ENCODE measurements at regions not wholly inside any gene's neighbourhood (a gene's known extent, or its start where the extent isn't known, plus 50 kb on each side); places are given as distances from the start of the nearest gene placed in this dataset.
A peak's percentile ranks its signal among the peaks of the same experiment; 100 is the strongest.

DNA sequence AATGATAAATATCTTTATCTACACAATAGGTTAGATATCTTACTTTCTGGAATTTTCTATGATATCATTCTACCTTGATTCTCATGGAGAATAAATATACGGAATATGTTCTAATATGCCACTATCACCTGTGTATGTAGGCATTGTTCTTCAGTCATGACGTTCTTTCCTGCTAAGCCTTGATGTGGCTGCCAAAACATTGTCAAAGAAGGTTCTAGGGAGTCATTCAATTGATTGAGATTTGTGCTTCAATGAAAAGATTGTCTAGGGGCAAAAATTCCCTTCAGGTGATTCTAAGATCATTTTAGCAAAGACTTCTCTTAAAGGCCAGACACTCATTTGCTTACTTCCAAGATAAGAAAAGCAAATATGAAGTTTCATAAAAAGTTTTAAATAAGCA is 118.1 kb downstream of the MAT2B start:
- no peak for DNase-seq

DNA sequence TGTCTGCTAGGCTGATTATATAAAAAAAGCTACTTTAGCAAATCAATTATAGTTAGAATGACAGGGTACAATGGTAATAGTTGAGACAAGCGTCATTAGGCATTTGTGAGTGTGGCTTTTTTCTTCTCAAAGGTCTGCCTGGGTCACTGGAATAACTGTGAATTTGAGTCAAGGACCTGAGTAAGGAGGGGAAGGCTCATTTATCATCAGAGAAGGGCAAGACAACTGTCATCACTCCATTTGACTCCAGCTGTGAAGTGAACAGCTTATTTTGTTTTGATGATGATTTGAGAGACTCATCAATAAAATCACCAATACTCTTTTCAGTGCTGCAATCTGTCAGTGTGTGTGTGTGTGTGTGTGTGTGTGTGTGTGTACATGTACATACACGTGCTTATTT is 118.6 kb downstream of the MAT2B start:
- DNase-seq: no peak

DNA sequence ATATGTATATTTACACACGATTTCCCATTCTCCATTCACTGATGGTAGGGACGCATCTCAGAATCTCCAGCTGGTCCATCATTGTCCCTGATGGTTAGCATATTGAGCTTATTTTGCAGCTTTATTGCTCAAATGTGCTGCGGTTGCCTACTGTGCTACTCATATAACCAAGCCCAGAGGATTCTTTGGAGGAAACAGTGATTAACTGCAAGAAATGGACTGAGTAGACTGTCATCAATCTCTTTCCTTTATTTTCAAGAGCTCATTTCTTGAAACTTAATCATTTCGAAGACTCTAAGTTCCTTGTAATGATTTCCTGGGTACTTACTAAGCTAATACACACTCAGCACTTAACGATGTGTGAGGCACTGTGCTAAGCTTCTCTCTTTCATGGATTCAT is 119.0 kb downstream of the MAT2B start:
- no peak for DNase-seq

DNA sequence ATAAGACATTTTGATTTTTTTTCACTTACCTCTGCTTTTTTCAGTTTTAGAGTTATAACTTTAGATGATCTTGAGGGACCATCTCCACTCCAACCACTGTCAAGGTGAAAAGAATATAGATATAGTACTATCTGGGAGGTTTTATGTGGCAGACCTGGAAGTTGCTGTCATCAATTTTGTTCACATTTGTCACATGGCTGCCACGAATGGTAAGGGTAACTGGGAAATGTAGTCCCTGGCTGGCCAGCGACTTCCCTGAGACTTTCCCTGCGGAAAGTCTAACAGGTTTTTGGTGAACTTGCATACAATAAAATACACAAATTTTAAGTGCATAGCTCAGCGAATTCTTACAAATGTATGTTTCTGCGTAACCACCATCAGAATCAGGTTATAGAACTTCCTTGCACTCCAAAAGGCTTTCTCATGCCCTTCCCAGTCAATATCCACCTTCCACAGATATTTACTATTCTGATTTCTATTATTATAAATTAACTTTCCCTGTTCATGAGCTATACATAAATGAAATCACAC is 121.5 kb downstream of the MAT2B start:
- no peak for DNase-seq

DNA sequence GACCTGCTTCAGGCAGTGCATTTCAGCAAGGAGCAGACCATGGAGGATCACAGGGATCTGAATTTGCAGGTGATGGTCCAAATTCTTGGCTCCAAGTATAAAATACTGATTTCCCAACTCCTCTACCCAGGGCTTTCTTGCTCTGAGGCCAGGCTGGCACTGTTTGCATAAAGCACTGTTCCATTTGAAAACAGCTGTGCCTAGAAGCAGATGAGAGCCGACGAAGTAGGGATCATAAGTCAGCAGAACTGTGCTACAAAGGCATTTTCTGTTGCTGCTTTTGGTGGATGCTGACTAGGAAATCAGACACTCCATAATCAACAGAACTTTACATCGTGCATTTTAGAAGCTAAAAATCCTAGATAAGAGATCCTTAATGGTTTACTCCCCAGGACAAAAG is 126.4 kb downstream of the MAT2B start:
- DNase-seq: no peak

DNA sequence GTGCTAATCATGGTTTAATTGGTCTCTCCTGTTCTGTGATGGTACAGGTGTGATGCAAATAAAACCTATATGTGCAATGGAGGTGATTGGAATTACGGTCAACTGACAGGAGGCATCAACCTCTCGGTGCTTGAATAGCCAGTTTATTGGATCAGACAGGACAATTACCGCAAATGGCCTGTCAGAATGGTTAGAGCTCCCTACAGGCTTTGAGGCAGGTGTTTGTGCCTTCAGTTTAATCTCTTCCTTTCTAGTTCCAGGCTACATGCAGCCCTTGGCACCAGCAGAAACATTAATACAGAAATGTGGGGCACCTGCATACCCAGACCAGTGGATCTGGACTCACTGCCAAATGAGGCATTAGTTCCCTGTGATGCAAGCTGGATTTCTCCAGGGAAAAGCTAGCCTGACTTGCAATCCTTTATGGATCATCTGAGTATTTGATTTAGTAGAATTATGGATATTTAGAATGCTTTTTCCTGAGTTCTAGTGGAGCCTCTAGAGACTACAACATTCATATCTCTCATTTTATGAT is 128.6 kb downstream of the MAT2B start:
- no peak for DNase-seq

DNA sequence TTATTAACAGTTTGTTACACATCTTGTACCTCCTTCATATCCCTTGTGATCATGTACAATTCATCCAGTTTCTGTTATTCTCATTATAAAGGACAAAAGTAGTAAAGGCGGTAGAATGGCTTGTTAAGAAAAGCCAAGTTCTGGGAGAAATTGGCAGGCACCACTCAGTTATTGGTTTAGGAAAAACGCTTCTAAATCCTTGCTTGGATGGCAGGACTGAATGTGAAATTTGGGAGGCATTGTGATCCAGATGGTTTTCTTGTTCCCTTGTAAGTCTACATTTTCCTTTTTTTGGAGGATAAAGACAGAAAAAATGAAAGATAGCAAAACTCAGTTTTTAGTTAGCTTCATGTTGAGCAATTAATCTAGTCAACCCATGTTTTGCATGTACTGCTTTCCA is 130.2 kb downstream of the MAT2B start:
- no peak for DNase-seq

DNA sequence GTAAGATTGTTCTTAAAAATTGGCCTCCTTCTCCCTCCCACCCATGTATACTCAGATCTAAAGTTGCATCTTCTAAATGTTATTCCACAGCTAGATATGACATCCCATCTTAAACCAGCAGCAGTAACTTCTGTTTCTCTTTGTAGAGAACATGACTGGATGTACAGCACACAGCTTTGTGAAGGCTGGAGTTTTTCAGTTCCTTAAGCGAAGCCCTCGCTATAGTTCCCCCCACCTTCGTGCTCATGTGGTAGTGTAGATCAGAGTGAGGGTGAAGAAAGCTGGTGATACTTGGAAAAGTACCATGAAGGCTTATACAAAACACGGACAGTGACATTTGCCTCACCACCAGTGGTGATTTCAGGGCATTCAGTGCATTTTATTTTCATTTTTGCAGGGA is 137.5 kb downstream of the MAT2B start:
- DNase-seq: no peak

DNA sequence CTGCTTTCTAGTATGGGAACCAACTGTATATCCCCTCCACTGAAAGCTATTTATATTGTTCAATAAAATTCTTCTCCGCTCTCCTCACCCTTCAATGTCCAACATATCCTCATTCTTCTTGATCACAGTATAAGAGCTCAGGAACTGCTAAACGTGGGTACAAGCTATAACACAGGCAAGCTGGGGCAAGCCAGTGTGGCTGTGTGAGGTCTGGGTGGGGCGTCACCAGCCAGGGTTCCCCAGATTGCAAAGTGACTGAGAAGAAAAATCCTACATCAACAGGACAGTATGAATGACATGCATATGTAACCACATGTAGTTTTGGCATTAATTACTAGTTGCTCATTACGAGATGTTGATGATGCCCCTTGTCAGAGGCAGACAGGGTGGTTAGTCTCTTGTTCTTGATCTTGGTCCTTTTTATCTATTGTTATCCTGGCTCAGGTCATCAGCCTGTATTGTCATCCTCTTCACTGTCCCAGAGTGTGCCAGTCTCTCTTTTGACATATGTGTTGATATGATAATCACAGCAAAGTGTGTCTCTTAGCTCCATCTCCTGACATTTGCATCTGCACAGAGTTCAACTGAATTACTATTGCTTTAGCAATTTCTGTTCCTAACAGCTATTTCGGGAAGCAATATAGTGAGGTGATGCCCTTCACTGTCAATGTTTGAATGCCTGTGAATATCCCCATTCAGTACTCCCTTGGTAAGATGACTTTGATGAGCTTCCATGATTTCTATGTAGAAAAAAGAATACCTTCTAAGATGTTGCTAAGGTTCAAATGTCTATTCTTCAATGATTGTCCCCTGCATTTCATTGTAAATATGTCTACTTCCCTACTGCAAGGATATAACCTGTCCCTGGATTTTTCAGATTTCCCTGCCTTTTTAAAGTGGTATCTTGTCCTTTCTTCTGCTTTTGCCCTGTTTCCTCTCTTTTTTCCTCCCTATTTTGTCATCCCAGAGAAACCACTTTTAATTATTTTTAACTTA is 140.3 kb downstream of the MAT2B start:
- no peak for DNase-seq

DNA sequence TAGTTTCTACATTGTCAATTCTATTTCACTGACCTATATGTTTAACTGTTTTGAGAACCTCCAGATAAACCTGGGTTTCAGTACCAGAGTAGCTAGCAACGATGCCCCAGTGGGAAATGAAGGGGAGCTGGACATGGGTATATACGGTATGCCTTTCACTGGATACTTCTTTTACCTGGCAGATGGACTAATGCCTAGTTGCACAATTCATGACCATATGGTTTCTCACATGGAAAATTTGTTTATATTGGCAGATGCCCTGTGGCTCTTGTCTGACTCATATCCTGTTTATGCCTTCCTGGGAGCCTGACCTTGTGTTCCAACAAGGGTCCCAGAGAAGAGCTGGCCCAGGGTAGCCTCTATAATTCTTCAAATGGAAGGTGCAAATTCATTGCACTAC is 144.1 kb downstream of the MAT2B start:
- DNase-seq: no peak

DNA sequence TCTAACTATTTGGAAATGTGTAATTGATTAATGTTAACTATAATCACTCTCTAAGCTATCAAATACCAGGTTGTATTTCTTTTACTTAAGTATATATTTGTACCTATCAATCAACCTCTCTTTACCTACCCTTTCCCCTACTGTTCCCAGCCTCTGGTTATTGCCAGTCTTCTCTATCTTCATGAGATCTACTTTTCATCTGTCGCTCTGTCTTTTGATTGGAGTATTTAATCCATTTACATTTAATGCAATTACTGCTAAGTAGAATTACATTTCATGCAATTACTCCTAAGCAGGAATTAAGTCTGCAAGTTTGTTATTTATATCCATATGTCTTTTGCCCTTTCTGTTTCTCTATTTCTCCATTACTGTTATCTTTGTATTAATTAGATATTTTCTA is 148.1 kb downstream of the MAT2B start:
- DNase-seq: no peak

DNA sequence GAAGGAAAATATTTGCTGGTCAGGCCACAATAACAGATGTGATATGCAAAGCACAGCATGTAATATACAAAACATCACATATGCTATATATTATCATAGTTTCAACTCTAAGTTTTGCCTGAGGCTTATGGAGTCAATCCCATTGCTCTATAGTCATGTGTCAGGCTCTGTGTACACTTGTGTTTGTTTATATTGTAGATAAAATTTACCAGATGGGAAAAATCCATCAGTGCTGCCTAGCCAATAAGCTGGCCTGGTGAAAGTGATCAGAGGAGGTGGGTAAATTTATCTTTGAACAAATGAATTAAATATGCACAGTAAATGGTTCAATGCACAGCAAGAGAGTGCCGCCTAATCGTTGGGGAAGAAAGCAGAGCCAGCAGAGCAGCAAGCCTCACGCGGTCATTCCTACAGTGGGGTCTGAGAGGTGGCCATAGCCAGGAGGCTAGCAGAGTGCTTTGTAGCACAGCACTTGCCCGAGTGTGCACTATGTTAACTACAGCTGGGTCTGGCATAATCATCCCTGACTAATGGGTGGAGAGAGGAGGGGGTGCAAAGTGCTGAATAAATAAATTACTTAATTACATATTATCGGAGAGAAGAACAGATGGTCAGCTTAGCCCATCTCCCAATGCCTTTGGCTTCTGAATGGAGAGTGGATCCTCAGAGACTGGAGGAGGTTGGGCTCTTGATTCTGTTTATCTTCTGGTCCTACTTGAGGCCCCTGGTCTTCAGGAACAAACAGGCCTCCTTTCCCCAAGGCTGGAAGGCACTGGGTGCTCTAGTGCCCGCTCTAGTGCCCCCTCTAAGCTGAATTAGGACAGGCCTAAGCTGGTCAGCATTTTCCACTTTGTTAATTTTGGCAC is 153.5 kb downstream of the MAT2B start:
- DNase-seq: no peak

DNA sequence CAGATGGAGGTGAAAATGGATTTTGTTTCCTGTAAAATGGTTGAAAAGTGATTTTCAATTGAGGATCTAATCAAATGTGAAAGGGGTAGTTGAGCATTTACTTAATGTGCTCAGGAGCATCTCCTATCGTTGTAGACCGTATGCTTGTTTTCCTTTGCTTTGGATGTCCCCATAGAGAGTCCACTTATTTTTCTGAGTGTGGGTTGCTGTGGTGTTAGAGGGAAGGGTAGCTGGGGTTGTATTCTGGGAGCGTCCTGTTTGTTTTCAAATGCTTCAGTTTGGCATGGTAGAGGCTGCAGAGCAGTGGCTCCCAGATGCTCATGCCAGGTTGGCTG is 154.1 kb downstream of the MAT2B start:
- DNase-seq: no peak

DNA sequence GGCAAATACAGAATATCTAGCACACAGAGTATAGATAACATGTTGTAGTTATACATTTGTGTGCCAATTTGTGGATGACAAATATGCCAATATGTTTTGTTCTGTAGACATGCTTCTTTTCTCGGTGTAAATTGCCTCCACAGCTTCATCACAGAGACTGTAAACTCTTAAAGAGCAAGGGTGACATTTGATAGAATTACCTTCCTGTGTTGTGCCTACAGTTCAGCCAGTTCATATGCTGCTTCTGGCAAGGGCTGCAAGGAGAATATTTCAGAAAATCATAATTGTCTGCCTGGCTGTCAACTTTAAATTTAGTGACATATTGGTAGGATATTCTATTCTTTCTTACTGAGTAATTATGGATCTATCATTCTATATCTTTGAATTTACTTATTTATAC is 155.1 kb downstream of the MAT2B start:
- DNase-seq: no peak

DNA sequence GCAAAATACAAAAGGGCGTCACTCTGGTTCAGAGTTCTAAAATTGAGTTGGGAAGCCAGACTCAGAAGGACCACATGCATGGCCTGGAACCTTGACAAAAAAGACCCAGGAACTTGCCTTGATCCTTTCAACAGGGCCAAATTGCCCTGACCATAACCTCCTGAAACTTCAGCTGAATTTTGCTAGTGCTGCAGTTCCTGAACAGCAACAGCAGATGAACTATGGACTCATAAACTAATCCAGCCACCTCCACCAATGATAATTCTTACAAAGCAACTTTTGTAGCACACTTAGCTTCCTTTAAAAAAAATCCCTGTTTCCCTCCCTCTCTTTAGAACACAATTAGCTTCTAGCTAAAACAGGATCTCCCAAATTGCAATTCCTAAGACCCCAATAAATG is 155.9 kb downstream of the MAT2B start:
- DNase-seq: no peak

DNA sequence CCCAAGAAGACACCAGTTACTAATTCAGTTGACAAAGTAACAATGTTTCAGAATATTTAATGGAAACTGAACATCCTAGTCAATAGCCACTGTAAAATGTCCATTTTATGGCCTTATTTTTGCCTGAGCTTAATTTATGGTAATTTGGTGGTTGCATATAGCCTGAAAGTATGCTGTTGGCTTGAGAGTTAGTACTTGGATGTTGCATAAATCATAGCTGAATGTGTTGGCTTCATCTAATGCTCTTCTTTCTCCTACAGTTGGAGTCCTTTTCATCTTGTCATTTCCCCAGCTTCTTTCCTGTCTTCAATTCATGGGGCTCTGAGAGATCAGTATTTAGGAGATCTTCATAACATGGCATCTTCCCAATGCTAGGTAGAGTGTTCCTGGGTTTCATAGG is 164.6 kb downstream of the MAT2B start:
- DNase-seq: no peak

DNA sequence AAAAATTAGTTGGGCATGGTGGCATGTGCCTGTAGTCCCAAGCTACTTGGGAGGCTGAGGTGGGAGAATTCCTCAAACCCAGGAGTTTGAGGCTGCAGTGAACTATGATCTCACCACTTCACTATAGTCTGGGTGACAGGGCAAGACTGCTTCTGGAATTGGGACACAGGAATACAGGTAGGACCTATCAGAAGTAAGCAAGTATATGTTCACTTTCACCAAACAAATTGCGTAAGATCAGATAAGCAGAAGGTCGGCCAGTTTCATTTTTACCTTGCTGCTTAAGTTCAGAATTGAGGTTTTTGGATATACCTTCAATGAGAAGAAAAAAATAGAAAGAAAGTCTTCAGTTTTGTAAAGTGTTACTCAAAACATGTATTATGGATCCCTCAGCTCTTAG is 171.7 kb downstream of the MAT2B start:
- DNase-seq: no peak

DNA sequence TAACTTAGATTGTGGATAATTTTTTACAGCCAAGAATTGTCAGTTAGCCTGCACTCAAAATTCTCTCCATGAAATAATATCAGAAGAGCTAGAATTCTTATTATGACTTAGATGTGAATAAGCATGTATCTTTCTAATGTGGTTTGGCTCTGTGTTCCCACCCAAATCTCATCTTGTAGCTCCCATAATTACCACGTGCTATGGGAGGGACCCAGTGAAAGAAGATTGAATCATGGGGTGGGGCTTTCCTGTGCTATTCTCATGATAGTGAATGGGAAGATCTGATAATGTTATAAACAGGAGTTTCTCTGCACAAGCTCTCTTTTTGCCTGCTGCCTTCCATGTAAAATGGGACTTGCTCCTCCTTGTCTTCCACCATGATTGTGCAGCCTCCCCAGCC is 176.8 kb downstream of the MAT2B start:
- DNase-seq: no peak

DNA sequence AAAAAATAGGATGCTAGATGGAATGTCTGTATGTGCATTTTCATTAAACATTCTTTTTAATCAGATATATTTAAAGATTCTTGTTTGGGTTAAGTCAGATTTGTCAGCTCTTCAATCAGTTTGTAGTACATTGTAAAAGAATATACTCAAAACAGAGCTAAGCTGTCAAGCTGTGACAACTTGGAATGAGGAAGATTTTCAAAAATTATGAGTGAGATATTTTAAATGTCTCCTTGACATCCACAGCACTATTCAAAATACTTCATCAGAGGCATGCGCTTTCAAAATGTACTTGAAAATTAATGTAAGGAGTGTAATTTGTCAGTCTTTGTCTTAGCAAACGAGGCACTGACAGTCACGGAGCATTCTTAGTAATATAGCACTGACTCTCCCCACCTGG is 182.0 kb downstream of the MAT2B start:
- no peak for DNase-seq

DNA sequence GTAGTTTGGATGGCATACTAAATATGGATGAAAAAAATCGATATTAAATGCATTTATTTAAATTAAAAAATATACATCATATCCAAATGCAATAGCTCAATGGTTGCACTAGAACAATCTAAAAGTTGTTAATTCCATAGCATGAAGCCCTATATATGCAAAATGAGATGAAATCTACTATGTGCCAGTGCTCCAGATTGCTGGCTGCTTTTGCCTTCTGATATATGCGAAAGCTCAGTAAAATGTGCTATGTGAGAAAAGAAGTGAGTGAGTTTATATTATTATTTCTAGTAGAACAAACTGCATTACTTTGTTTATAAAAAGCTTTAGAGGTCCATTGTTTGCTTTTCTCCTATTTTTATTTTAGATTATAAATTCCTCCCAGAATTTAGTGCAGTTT is 186.7 kb downstream of the MAT2B start:
- no peak for DNase-seq

DNA sequence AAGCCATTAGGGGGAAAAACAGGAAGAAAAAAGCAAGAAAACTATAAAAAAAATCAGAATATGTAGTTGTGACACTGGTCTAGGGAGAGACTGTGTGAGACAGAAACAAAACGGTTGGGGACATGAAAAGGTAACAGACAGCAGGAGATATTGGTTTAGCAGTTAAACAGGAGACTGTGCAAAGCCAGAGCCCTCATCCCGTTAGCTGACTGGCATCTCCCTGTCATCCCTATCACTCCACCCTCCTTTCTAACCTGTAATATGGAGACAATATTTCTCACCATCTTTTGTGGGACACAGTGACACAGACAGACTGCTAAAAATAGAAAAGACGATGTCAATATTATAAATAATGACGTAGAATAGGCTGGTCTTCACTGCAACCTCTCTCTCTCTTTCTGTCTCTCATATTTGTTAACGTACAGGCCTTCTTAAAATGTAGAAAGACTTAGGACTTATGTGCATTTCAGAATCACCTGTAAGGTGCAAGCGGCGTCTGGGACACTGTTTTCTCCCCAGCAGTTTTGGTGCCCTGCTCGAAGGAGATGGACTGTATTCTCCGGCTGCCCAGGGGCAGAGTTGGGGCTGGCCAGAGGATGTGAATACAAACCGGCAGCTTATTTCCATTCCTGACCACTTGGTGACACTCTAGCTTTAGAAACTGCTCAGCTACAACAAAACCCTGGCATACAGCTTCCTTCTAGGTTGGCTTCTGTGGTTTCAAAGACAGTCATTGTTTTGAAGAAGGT is 190.6 kb downstream of the MAT2B start:
- DNase-seq: peak; percentile 62

DNA sequence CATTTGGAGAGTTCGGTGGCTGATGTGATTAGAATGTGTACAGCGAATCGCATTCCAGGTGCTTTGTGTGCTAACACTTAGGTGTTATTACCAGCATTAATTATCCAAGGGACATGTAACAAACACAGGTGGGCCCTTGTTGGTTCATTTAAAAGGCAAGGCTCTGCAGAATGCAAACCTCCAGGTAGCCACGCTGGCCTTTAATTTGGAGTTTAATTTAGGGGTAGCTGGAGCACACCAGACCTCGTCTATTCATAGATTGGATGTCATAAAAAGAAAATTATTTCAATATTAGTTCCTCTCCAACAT is 191.1 kb downstream of the MAT2B start:
- no peak for DNase-seq
